Endothelial cell of umbilical vein (primary cell): ENCODE measurements at regions not wholly inside any gene's neighbourhood (a gene's known extent, or its start where the extent isn't known, plus 50 kb on each side); places are given as distances from the start of the nearest gene placed in this dataset.

Experiments
- EZH2 ChIP-seq: IDR thresholded peaks from 2 replicates; pipeline ENCODE4 v1.6.1; 2012; ENCODE audit warnings: borderline replicate concordance, low read depth, mild to moderate bottlenecking, moderate library complexity, low read length, inconsistent platforms; ENCODE audit not compliant: severe bottlenecking
- FOS ChIP-seq: IDR thresholded peaks from 2 replicates; pipeline ENCODE4 v1.6.1; 2011; ENCODE audit warnings: mild to moderate bottlenecking, low read length, moderate library complexity, borderline replicate concordance; ENCODE audit not compliant: insufficient read depth
- GATA2 ChIP-seq: IDR thresholded peaks from 2 replicates; pipeline ENCODE4 v1.7.0; 2011; ENCODE audit warnings: low read depth, mild to moderate bottlenecking, moderate library complexity, mixed read lengths, low read length; ENCODE audit not compliant: insufficient read length, insufficient read depth
- JUN ChIP-seq: IDR thresholded peaks from 2 replicates; pipeline ENCODE4 v1.6.1; 2011; ENCODE audit warnings: borderline replicate concordance, low read depth; ENCODE audit not compliant: insufficient read length, insufficient read depth
- MYC ChIP-seq: IDR thresholded peaks from one replicate; pipeline ENCODE4 v1.6.1; 2011; ENCODE audit warnings: mild to moderate bottlenecking, low read depth, low read length
- POLR2A ChIP-seq: IDR thresholded peaks from 2 replicates; pipeline ENCODE4 v1.6.1; 2012; ENCODE audit warnings: low read depth, mild to moderate bottlenecking, control low read depth, low read length
- POLR2AphosphoS5 ChIP-seq: IDR thresholded peaks from 2 replicates; pipeline ENCODE4 v1.6.1; 2012; ENCODE audit warnings: low read depth, mild to moderate bottlenecking, control low read depth, low read length, moderate library complexity; ENCODE audit not compliant: insufficient read depth
- TF ChIP-seq, protein P1 (sequence below), 2 donors: IDR thresholded peaks; 1 replicate in 1 of 2; 2 replicates in 1 of 2; pipeline ENCODE4 v1.5.1; 2011; ENCODE audit warnings: low read length in 2 of 2, mild to moderate bottlenecking in 2 of 2, moderate library complexity in 2 of 2, control low read depth in 1 of 2, inconsistent platforms in 1 of 2, low read depth in 1 of 2; ENCODE audit not compliant: insufficient read depth in 1 of 2; ENCODE audit errors: extremely low read depth in 1 of 2
- TF ChIP-seq, protein P2 (sequence below): IDR thresholded peaks from 2 replicates; pipeline ENCODE4 v1.6.1; 2011; ENCODE audit not compliant: insufficient read depth, insufficient read length

DNA sequence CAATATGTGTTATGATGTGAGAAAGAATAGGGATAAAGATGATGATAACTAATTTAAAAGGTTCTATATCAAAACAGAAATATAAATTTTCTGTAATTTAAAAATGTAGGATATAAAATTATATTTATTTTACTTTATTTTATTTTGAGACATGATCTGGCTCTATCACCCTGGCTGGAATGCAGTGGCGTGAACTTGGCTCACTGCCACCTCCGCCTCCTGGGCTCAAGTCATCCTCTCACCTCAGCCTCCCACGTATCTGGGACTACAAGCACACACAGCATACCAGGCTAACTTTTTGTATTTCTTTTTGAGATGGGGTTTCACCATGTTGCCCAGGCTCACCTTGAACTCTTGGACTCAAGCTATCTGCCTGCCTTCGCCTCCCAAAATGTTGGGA, 214.9 kb upstream of the SLITRK1 start:
- TF ChIP-seq, protein P1, sequence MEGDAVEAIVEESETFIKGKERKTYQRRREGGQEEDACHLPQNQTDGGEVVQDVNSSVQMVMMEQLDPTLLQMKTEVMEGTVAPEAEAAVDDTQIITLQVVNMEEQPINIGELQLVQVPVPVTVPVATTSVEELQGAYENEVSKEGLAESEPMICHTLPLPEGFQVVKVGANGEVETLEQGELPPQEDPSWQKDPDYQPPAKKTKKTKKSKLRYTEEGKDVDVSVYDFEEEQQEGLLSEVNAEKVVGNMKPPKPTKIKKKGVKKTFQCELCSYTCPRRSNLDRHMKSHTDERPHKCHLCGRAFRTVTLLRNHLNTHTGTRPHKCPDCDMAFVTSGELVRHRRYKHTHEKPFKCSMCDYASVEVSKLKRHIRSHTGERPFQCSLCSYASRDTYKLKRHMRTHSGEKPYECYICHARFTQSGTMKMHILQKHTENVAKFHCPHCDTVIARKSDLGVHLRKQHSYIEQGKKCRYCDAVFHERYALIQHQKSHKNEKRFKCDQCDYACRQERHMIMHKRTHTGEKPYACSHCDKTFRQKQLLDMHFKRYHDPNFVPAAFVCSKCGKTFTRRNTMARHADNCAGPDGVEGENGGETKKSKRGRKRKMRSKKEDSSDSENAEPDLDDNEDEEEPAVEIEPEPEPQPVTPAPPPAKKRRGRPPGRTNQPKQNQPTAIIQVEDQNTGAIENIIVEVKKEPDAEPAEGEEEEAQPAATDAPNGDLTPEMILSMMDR (IDR thresholded peaks at IDR 0.05; ENCODE audit: extremely low read depth in 1 of 2, insufficient read depth in 1 of 2, low read depth in 1 of 2, low read length in 2 of 2) = no peak
- TF ChIP-seq POLR2A = no peak
- no peak for TF ChIP-seq POLR2AphosphoS5
- no peak for TF ChIP-seq MYC
- TF ChIP-seq EZH2 = no peak
- TF ChIP-seq, protein P2, sequence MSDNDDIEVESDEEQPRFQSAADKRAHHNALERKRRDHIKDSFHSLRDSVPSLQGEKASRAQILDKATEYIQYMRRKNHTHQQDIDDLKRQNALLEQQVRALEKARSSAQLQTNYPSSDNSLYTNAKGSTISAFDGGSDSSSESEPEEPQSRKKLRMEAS = no peak
- TF ChIP-seq FOS = no peak
- no peak for TF ChIP-seq GATA2
- no peak for TF ChIP-seq JUN
